GM18907 (cell line): ENCODE measurements at regions not wholly inside any gene's neighbourhood (a gene's known extent, or its start where the extent isn't known, plus 50 kb on each side); places are given as distances from the start of the nearest gene placed in this dataset.
A peak's percentile ranks its signal among the peaks of the same experiment; 100 is the strongest.
"Not testable (repeated sequence)": the region's sequence is repeated elsewhere in the genome, so short reads cannot be mapped to it uniquely, and the experiment has no call there.

ENCODE experiments used
- ATAC-seq: cut with Tn5 transposase; IDR thresholded peaks from one replicate; pipeline ENCODE4 v1.9.1; 2021; ENCODE audit warnings: mild to moderate bottlenecking, moderate library complexity; ENCODE audit not compliant: unreplicated experiment

- ATAC-seq = no peak
Observed at GRCh38 chr2:150860301-150860700, 372.8 kb upstream of the RND3 start.

GRCh38 chr2:150859877-150860276 lies 372.4 kb upstream of the RND3 start:
- ATAC-seq = no peak

GRCh38 chr2:150859162-150859561 lies 371.7 kb upstream of the RND3 start:
- no peak for ATAC-seq

GRCh38 chr2:150858382-150858781 lies 370.9 kb upstream of the RND3 start:
- no peak for ATAC-seq

- ATAC-seq = no peak
Observed at GRCh38 chr2:150856596-150857281, 369.3 kb upstream of the RND3 start.

- no peak for ATAC-seq
Observed at GRCh38 chr2:150853263-150853662, 365.8 kb upstream of the RND3 start.

- no peak for ATAC-seq
Observed at GRCh38 chr2:150850641-150851040, 363.2 kb upstream of the RND3 start.

GRCh38 chr2:150847578-150847977 lies 360.1 kb upstream of the RND3 start:
- no peak for ATAC-seq

- no peak for ATAC-seq
Observed at GRCh38 chr2:150846691-150847090, 359.2 kb upstream of the RND3 start.

GRCh38 chr2:150832686-150833085 lies 345.2 kb upstream of the RND3 start:
- ATAC-seq = no peak

GRCh38 chr2:150824118-150824517 lies 336.7 kb upstream of the RND3 start:
- no peak for ATAC-seq

- no peak for ATAC-seq
Observed at GRCh38 chr2:150817422-150817821, 330.0 kb upstream of the RND3 start.

- ATAC-seq = no peak
Observed at GRCh38 chr2:150812664-150813367, 325.3 kb upstream of the RND3 start.

- no peak for ATAC-seq
Observed at GRCh38 chr2:150812066-150812465, 324.6 kb upstream of the RND3 start.

GRCh38 chr2:150811259-150811855 lies 323.9 kb upstream of the RND3 start:
- ATAC-seq = peak; percentile 63

GRCh38 chr2:150809103-150809502 lies 321.6 kb upstream of the RND3 start:
- no peak for ATAC-seq

- ATAC-seq = no peak
Observed at GRCh38 chr2:150806336-150806735, 318.9 kb upstream of the RND3 start.

- ATAC-seq = no peak
Observed at GRCh38 chr2:150803689-150804398, 316.4 kb upstream of the RND3 start.

GRCh38 chr2:150802635-150803034 lies 315.2 kb upstream of the RND3 start:
- ATAC-seq = no peak

GRCh38 chr2:150796236-150796635 lies 308.8 kb upstream of the RND3 start:
- ATAC-seq = not testable (repeated sequence)

GRCh38 chr2:150792780-150793300 lies 305.4 kb upstream of the RND3 start:
- ATAC-seq = no peak
